Calu3 (cell line): ENCODE measurements at regions not wholly inside any gene's neighbourhood (a gene's known extent, or its start where the extent isn't known, plus 50 kb on each side); places are given as distances from the start of the nearest gene placed in this dataset.
"Not testable (repeated sequence)": the region's sequence is repeated elsewhere in the genome, so short reads cannot be mapped to it uniquely, and the experiment has no call there.

Source experiments
- BruUV-seq: library from RNA; stranded (reverse); fragments of 400-500 nt; replicated peaks from 2 replicates; lab custom pipeline; 2021; lab: Mats Ljungman, UMichigan
- CTCF ChIA-PET: fragments of 300-600 bp; sonication (Branson Sonifier 250); formaldehyde crosslinking; loops from one replicate; lab custom pipeline; 2022; ENCODE audit warnings: antibody characterized with exemption; lab: Charles Lee
- DNase-seq: peaks from one replicate; pipeline ENCODE4 v3.0.0; 2022
- H3K27ac Mint-ChIP-seq: one replicate; pipeline ENCODE4 v1.8.0; 2022; ENCODE audit warnings: mixed read lengths; ENCODE audit not compliant: unreplicated experiment
- H3K27me3 Mint-ChIP-seq: one replicate; pipeline ENCODE4 v1.8.0; 2022; ENCODE audit warnings: mixed read lengths; ENCODE audit not compliant: unreplicated experiment
- H3K36me3 Mint-ChIP-seq: one replicate; pipeline ENCODE4 v1.8.0; 2022; ENCODE audit warnings: mild to moderate bottlenecking, moderate library complexity, mixed read lengths; ENCODE audit not compliant: insufficient read depth, unreplicated experiment
- H3K4me1 Mint-ChIP-seq: one replicate; pipeline ENCODE4 v1.8.0; 2022; ENCODE audit warnings: mild to moderate bottlenecking, low read depth, mixed read lengths; ENCODE audit not compliant: unreplicated experiment
- H3K4me3 Mint-ChIP-seq: one replicate; pipeline ENCODE4 v1.8.0; 2022; ENCODE audit warnings: mild to moderate bottlenecking, low read depth, moderate library complexity, mixed read lengths; ENCODE audit not compliant: unreplicated experiment
- H3K9me3 Mint-ChIP-seq: one replicate; pipeline ENCODE4 v1.8.0; 2022; ENCODE audit warnings: low read depth, mixed read lengths; ENCODE audit not compliant: unreplicated experiment
- CTCF ChIP-seq: fragments of 200-600 bp; IDR thresholded peaks from one replicate; pipeline ENCODE4 v1.8.0; 2022; ENCODE audit warnings: antibody characterized with exemption; ENCODE audit not compliant: unreplicated experiment
- intact Hi-C: fragments of 100-400 bp; cut with micrococcal nuclease; formaldehyde crosslinking; loops from one replicate; pipeline ENCODE4 v1.10.0; 2022; ENCODE audit not compliant: unreplicated experiment

- CTCF ChIA-PET, result interaction anchor here (1.5 kb wide), 1 partner anchor 10 kb away, joined by 3 read pairs; no protein-coding TSS in a partner anchor
- Mint-ChIP-seq H3K27me3 (peaks cover 42% of the 10 kb centered on the region), H3K27ac (no peak overlapping the region), H3K36me3 (no peaks in the 10 kb centered on the region), H3K9me3 (peaks cover 3% of the 10 kb centered on the region), H3K4me1 (no peaks in the 10 kb centered on the region), H3K4me3 (no peak overlapping the region)
- no peak for DNase-seq
- intact Hi-C loops, result no loop called here
- no peak for TF ChIP-seq CTCF
- no TSS peak for BruUV-seq
These were observed 198.8 kb downstream of the FCRL5 start for GRCh38 chr1:157353546-157353945.

- Mint-ChIP-seq H3K4me1 (no peaks in the 10 kb centered on the region), H3K36me3 (no peaks in the 10 kb centered on the region), H3K27ac (no peak overlapping the region), H3K4me3 (no peak overlapping the region), H3K27me3 (peaks cover 47% of the 10 kb centered on the region), H3K9me3 (peaks cover 3% of the 10 kb centered on the region)
- CTCF ChIA-PET, result interaction anchor here (1.5 kb wide), 1 partner anchor 11 kb away, joined by 3 read pairs; no protein-coding TSS in a partner anchor
- intact Hi-C loops, result no loop called here
- no peak for TF ChIP-seq CTCF
- no TSS peak for BruUV-seq
- no peak for DNase-seq
These were observed 199.4 kb downstream of the FCRL5 start for GRCh38 chr1:157352817-157353408.

GRCh38 chr1:157352216-157352615 is 200.1 kb downstream of the FCRL5 start:
- Mint-ChIP-seq H3K9me3 (peaks cover 3% of the 10 kb centered on the region), H3K4me1 (no peaks in the 10 kb centered on the region), H3K4me3 (no peak overlapping the region), H3K27me3 (peaks cover 53% of the 10 kb centered on the region), H3K27ac (no peak overlapping the region), H3K36me3 (no peaks in the 10 kb centered on the region)
- TF ChIP-seq CTCF, result no peak
- BruUV-seq, result no TSS peak
- CTCF ChIA-PET, result no interaction called here
- no peak for DNase-seq
- intact Hi-C loops, result no loop called here

GRCh38 chr1:157351800-157352199 is 200.5 kb downstream of the FCRL5 start:
- peaks cover 57% of the 10 kb centered on the region for H3K27me3 Mint-ChIP-seq
- H3K27ac Mint-ChIP-seq, H3K4me3 Mint-ChIP-seq, BruUV-seq, CTCF ChIA-PET, intact Hi-C loops, H3K4me1 Mint-ChIP-seq, H3K36me3 Mint-ChIP-seq, DNase-seq, H3K9me3 Mint-ChIP-seq: not testable (repeated sequence)
